ENCODE measurements at regions not wholly inside any gene's neighbourhood (a gene's known extent, or its start where the extent isn't known, plus 50 kb on each side); places are given as distances from the start of the nearest gene placed in this dataset.

- DNase-seq (ENCODE audit: low read depth): no peak
These were observed 298.0 kb downstream of the TRIB2 start for GRCh38 chr2:13014783-13015182.

GRCh38 chr2:13015532-13016320, 299.0 kb downstream of the TRIB2 start:
- no peak for DNase-seq (ENCODE audit: low read depth)

- no peak for DNase-seq (ENCODE audit: low read depth)
These were observed 301.8 kb downstream of the TRIB2 start for GRCh38 chr2:13018490-13018889.

- no peak for DNase-seq (ENCODE audit: low read depth)
These were observed 303.0 kb downstream of the TRIB2 start for GRCh38 chr2:13019781-13020180.

- no peak for DNase-seq (ENCODE audit: low read depth)
These were observed 303.7 kb downstream of the TRIB2 start for GRCh38 chr2:13020469-13020868.

- no peak for DNase-seq (ENCODE audit: low read depth)
These were observed 304.8 kb downstream of the TRIB2 start for GRCh38 chr2:13021470-13021957.

- DNase-seq (ENCODE audit: low read depth): no peak
These were observed 313.9 kb downstream of the TRIB2 start for GRCh38 chr2:13030606-13031005.

GRCh38 chr2:13034861-13035260, 318.1 kb downstream of the TRIB2 start:
- DNase-seq (ENCODE audit: low read depth): no peak

GRCh38 chr2:13035866-13036265, 319.1 kb downstream of the TRIB2 start:
- DNase-seq (ENCODE audit: low read depth): no peak

- DNase-seq (ENCODE audit: low read depth): no peak
These were observed 323.3 kb downstream of the TRIB2 start for GRCh38 chr2:13040043-13040442.

GRCh38 chr2:13046557-13047165, 329.9 kb downstream of the TRIB2 start:
- DNase-seq (ENCODE audit: low read depth): peak; percentile 33

- DNase-seq (ENCODE audit: low read depth): no peak
These were observed 334.0 kb downstream of the TRIB2 start for GRCh38 chr2:13050764-13051163.

GRCh38 chr2:13052547-13052946, 335.8 kb downstream of the TRIB2 start:
- DNase-seq (ENCODE audit: low read depth): no peak

- no peak for DNase-seq (ENCODE audit: low read depth)
These were observed 339.6 kb downstream of the TRIB2 start for GRCh38 chr2:13056259-13056843.

GRCh38 chr2:13057671-13058070, 340.9 kb downstream of the TRIB2 start:
- no peak for DNase-seq (ENCODE audit: low read depth)

GRCh38 chr2:13066676-13067075, 349.9 kb downstream of the TRIB2 start:
- DNase-seq (ENCODE audit: low read depth): no peak

- no peak for DNase-seq (ENCODE audit: low read depth)
These were observed 350.8 kb downstream of the TRIB2 start for GRCh38 chr2:13067508-13067907.

- no peak for DNase-seq (ENCODE audit: low read depth)
These were observed 373.2 kb downstream of the TRIB2 start for GRCh38 chr2:13089971-13090370.

GRCh38 chr2:13091455-13091854, 374.7 kb downstream of the TRIB2 start:
- DNase-seq (ENCODE audit: low read depth): no peak

- DNase-seq (ENCODE audit: low read depth): no peak
These were observed 375.2 kb downstream of the TRIB2 start for GRCh38 chr2:13091861-13092378.

GRCh38 chr2:13093416-13093991, 376.8 kb downstream of the TRIB2 start:
- no peak for DNase-seq (ENCODE audit: low read depth)

GRCh38 chr2:13102397-13103063, 385.8 kb downstream of the TRIB2 start:
- no peak for DNase-seq (ENCODE audit: low read depth)

Measured in HS-27A (cell line).